NCI-H82 treated with DMSO at 0.1 percent for 48 hours (cell line): ENCODE measurements at regions not wholly inside any gene's neighbourhood (a gene's known extent, or its start where the extent isn't known, plus 50 kb on each side); places are given as distances from the start of the nearest gene placed in this dataset.

Experiments used
- DNase-seq: peaks from one replicate; lab custom pipeline; 2025; ENCODE audit not compliant: unreplicated experiment; lab: John Stamatoyannopoulos, UW

DNA sequence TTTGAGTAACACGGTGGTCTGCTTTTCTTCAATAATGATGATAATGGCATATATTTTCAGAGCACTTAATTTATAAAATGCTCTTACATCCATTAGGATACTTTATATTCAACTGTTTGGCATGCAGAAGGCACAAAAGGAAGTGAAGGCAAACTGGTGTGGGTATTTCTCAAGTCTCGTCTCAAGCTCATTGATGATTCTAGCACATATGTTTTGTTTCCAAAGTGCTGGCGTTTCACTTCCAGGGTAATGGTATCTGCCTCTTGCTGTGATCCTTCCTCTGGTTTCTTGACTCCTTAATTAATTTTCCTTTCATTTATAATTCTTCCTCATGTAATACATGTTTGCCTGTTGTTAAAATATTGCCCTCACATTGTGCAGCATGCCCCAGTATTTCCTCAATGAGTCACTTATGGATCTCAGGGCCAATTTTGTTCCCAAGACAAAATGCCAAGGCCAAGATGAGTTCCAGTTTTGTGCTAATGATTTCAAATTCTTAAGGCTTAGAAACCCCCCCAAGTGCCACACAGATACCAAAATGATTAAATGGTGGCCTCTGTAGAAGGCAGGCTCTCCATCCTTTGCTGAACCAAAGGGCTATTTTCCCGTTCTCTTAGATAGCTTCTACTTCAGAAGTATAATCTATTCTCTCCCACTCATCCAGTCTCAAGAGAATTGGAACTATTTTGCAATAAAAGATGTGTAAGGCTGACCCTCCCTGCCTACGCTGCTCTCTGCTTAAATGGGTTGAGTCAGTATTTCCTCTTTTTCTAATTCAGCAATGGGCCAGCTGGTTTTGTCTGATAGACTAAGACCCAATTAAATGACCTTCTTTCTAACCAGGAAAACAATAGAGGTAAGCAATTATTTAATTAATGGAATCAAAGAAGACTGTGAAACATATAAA is 171.2 kb downstream of the ZNF365 start:
- DNase-seq = no peak

DNA sequence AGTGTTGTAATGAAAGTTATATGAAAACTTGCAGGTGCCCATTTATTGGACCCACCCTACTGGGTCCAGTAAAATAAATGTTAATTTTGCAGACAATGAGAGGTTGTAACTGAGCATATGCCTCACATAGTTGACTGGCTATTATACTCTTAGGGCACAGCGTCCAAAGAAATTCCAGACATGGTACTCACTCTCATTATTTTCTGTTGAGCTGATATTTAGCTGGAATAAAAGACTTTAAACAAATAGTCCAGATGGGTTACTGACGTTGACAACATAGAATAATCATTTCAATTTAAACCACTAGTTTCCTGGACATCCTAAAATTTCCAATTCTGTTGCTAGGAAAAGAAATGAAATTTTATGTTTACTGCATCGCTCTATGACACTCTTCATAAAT is 174.5 kb downstream of the ZNF365 start:
- DNase-seq = no peak

DNA sequence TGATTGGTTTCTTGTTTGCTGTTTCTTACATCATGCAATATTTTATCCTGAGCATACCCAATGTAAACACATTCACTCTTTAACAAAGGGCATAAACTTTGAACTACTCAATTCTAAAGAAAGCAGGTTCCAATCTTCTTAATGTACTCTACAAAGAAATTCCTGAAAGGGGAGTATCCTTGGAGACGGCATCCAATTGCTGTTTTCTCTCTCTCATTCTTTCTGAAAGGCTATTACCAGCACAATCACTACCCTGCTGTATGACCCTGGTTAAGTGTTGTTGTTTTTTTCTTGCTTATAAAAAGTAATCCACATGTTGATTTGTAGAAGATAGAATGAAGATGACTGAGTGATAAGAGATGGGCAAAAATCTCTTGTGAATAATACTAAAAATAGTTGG is 176.0 kb downstream of the ZNF365 start:
- DNase-seq = no peak

DNA sequence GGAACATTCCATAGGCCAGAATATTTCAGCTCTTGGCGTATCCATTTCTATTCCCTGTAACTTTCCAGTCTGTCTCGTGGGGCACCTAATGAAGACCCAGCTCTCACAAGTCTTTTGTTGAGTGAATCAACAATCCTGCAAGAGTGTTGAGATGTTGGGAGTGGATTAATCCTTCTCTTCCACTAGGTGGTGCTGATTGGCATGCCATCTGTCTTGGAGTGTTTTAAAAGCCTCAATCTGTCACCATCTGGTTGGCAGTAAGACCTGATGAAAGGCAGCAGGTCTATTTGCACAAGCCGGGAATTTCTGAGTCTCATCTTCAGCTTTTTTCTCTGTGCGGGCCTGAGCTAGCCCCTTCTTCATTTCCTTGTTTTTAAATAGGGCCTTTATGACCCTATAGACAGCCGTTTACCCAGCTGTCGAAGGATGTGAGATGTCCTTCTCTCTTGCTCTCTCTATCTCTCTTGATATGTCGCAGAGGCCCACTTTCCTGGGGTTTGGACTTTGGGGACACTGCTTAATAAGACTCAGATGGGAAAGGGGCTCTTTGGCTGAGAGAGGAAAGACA is 180.5 kb downstream of the ZNF365 start:
- peak; percentile 47 for DNase-seq

DNA sequence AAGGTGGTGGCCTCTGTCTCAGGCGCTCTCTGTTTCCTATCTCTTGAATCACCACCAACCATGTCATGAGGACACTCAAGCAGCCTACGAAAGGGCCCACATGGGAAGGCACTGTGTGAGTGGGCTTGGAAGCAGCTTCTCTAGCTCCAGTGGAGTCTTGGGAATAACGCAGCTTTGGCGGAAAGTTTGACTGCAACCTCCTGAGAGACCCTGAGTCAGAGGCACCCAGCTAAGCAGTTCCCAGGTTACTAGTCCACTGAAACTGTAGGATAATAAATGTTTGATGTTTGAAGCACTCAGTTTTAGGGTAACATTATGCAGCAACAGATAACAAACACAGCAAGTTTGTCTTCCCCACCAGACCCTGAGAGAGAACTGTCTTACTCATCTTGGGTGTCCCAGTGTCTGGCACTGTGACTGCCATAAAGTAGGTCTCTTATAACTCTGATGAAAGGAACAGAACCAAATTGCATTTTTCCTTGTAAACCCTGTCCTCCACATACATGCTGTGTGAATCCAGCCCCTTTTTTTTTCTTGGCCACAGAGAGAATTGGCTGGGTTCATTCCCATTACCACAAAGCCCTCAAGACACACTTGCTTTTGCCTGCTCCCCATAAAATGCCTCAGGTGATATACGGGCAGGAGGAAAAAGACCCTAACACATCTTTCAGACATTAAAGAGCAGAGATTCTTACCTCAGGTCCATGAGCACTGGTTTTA is 185.5 kb downstream of the ZNF365 start:
- no peak for DNase-seq

DNA sequence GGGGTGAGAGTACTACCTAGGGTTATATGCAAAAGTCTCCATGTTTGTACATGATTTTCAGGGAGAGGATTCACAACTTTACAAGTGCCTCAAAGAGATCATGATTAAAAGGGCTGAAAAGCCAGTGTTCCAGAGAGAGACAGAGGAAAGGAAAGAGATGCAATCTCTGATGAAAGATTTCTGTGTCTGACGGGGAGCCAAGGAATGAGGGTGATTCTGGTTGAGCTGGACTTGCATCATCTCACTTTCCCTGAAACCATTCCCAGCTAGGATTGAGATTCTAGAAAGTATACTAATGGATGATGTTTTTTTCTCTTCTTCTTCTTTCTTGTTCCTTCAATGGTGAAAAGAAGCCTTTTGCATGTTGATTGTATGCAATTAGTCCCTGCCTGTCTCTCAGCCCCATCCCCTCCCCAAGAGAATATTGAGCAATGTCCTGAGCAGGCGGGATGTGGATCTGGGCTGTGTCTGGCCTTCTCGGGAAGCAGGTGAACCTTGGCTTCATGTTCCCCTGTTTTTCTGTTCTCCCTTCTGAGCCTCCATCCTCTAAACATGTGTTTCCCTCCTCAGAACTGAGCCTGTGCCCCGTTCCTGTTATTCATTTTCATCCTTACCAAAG is 186.1 kb downstream of the ZNF365 start:
- no peak for DNase-seq

DNA sequence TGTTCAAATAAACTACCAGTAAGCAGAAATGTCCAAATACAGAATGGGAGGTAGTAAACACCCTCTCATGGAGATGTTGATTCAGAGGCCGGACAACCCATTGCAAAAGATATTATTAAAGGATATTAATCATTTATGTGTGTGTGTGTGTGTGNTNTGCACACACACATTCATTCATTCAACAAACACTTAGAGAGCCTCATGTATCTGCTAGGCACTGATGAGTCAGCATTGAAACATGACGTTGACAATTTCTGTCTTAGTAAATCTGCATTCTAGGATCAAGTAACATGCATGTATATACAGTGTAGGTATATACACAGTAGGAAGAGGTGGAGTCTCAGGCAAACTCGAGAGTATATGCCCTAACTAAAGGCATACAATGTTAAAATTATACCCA is 187.0 kb downstream of the ZNF365 start:
- DNase-seq = no peak

DNA sequence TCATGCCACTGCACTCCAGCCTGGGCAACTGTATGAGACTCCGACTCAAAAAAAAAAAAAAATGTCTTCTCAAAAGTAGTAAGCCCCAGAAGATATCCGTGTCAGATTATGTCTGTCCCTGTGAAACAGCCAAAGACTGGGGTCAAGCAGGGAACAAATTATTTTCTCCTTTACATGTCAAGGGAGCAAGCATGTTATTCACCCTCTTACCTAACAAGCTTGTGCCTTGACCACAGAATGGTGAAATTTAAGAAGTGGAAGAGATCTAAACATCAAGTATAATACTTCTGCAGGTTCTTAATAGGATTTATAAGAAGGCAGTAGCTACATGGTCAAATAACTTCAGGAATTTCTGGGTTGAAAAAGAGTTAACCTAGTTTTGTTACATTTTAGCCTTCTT is 187.9 kb downstream of the ZNF365 start:
- DNase-seq = no peak

DNA sequence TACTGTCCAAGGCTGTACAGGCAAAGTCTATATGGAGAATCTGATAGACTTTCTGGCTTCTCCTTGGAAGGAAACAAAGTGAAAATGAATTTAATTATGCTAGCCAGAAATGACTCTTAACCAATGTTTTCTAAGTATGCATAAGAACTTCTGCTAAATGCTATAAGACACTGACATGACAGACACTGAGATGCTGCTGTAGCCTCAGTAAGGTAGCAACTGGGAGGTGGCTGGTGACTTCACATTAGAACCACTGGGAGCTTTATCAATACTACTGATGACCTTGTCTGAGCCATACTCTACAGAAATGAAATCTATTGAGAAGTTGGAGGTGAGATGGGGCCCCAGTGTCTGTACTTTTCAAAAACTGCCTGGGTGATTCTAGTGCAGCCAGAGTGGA is 188.6 kb downstream of the ZNF365 start:
- no peak for DNase-seq

DNA sequence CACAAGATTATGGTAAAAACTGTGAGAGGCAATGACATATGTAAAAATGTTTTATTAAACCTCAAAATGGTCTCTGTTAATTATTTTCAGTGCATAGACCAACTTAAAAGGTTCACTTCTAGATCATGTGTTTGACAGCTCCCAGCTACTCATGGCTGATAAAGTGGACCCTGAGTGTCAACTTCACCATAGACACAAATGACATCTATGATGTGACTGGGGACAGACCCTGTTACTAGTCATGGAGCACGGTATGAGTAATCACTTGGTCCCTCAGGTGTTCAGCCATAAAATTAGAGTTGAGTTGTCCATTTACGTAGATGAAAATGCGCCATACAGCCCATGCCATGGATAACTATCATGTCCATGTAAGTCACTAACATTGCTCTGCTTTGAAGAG is 199.8 kb downstream of the ZNF365 start:
- DNase-seq = no peak

DNA sequence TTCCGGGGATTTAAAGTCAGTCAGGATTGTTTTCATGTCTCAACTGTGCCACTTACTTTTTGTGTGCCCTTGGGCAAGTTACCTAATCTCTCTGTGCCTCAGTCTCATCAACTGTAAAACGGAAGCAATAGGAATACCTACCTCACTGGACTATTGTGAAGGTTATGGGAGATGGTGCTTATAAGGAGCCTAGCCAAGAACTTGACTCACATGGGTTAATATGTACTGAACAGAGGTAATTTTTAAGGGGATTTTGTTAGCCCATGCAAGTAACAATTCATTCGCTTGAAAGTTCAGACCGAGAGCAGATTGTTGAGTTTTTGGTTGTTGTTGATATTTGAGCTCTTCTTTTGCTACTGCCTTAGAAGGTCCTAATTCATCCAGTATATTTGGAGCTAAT is 202.9 kb downstream of the ZNF365 start:
- no peak for DNase-seq

DNA sequence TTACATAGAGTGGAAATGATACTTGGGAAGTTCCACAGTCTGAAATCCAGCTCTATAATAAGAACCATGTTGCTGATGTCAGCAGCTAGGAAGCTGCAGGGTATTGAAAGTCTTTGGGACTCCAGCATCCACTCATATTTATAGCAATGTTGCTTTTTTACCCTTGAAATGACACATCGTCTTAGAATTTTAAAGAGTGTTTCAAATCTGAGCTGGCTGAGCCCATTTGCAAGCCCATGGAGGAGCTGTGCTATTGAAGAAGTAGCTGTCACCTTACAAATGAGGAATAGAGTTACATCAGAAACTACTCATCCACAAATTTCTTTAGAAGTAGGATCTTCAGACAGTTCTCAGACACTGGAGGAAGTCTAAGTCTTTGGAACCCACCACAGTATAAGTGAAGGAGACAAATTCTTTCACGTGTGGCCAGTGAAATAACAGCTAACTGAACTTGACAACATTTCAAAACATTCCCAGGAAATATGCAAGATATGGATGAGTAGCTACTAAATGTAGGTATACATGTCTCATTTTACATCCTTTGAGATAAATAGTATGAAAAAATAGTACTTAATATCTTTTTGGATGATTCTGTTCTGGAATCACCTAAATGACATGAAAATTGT is 203.6 kb downstream of the ZNF365 start:
- no peak for DNase-seq

DNA sequence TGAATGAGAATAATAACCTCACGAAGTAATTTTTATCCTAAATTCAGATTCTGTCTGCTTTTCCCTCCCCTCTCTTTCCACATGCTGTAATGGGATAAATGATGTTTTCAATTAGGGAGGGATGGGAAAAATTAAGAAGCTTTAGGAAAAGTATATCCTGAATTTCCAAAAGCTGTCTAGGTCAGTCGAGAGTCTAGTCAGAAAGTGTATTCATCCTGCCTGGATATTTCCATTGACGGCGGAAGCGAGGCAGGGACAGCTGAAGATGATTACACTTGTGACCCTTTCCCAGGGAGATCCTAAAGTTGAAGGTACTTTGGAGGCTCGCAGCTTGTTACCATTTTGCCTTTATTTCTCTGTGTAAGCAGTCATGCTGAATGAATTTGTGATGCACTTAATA is 204.1 kb downstream of the ZNF365 start:
- no peak for DNase-seq

DNA sequence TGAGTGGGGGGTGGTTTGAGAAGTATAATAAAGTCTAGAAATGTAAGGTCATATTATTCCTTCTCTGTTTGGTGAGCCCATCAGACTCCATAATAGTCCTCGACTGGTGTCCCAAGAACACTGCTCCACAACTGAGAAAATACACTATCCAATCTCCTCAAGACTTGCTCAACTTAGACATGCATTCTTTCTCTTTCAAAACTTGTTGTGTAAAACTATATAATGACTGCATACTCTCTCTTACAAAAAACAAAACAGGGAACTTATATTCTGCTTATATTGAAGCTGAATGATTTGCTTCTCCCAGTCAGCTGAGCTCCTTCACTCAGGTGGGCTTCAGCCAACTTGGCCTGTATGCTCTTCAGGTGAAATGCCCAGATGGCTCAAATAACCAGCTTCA is 204.7 kb downstream of the ZNF365 start:
- DNase-seq = no peak

DNA sequence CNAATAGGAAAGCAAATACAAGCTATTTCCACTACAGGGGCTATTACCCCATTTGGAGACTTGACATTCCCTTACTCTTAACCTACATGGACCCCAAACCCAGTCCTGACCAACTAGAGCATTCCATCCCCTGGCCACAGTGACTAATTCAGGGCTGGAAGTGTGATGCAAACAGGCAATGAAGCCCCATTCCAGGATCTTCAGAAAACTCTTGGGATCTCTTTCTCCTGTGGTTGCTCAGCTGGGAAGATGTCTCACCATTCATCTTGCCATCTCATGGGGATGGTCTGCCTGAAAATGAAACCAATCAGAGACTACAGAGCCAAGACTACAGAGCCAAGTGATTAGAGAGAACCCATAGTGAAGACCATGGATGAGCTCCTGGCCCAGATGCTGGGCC is 206.2 kb downstream of the ZNF365 start:
- DNase-seq = no peak

DNA sequence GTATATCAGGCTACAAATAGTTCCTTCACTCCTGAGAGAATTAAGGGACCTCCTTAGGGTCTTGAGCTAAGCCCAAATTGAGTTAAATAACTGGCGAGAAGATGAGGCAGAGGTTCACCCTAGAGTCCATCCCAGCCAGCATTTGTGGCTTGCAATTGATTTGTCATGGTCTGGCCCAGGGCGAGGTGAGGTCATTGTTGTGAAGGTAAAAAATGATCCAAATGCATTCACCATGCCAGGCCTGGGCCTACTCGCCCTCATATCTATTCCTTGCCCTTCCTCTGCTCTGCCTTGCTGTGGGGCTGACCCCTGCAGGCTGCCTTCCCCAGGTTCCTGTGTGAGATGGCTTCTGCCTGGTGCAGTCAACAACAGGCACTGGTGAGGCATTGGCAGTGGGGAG is 207.2 kb downstream of the ZNF365 start:
- no peak for DNase-seq

DNA sequence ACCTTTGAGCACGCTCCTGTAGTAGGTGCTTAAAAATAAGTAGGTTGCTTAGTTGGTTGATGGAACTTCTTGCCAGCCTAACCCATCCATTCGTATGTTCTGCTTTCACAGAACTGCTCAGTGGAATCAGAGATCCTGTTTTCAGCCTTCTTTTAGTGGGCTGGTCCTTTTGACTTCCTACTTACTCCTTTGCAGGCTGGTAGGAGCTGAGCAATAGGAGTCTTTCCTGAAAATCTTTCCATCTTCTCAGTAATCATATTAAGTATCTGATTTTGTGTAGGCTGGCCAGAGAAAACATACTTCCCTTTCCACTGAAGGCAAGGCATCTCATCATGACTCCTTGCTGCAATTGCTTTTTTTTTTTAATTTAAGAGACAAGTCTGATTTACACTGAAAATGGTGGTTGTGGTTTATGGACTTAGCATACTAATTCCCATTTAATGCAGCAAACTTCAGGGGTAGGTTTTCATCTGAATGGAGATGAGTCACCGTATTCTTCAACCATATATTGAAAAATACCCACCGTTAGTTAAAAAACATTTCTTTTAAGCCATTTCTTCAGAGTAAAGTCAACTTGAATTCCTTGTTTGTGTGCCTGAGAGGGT is 208.0 kb downstream of the ZNF365 start:
- no peak for DNase-seq

DNA sequence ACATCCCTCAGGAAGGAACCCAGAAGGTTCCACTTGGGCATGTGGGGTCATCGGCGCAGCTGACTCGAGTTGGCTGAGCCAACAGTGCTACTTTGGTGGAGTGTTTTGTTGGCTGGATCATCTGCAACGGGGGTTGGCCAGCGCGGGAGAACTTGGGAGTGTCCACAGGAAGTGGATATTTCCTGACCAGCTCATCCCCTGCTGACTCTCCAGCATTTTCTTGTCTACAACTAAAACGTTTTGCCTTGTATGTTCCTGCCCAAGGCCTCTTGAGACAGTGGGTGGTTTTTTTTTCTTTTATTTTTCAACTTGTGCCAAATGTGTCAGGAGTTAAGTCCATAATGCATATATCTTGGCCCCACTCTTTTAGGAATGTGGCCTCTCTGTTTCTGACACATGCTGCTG is 208.6 kb downstream of the ZNF365 start:
- no peak for DNase-seq

DNA sequence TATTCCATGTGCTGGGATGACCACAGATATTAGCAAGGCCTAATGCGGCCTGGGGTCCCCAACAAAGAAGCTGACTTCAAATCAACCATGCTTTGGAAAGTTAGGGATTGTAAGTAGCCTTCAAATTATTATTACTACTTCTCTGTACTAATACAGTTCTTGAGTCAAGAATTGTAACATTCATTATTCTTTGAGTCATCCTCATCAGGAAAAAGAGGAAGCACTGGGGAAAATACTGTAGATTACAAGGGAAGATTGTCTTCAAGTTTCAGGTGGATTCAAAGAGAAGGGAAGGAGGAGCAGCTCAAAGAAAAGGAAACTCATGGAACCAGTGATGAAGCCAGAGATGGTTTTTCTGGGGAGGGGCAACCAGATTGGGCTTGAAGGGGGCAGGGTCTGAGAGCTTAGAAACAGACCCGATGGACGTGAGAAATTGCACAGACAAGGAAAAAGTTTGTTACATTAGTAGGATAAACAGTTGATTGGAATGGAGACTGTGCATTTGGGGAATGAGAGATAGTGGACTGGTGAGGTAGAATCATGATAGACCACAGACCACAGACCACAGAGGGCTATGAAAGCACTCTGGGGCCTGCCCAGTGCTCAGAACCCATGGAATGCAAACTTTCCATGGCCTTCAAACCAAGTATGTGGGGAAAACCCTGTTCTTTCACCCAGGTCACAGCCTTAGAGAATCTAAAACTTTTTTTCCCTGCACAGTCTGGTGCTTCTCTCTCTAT is 209.9 kb downstream of the ZNF365 start:
- DNase-seq = no peak

DNA sequence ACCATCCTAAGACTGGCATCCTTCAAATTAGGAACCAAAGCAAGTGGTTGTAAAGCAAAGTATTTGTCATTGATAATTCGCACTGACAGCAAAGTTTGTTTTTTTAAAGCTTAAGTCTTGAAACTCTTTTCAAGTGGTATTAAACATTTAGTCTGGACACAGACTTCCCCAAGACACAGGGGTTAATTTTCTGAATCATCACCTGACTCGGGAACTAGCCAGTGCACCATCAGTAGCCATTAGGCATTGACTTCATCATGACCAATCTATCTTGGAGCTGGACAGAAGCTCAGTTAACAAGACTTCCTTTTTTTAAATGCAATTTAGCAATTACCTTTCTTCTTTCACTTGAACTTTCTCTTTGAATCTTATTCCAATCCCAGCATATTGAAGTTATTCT is 210.6 kb downstream of the ZNF365 start:
- DNase-seq = no peak
